HFFc6 (cell line): ENCODE measurements at regions not wholly inside any gene's neighbourhood (a gene's known extent, or its start where the extent isn't known, plus 50 kb on each side); places are given as distances from the start of the nearest gene placed in this dataset.

Source experiments
- DNase-seq: peaks from one replicate; pipeline ENCODE4 v3.0.0-alpha.2; 2018
- H3K27ac Mint-ChIP-seq: 2 replicates; pipeline ENCODE4 v1.8.0; 2020; ENCODE audit warnings: mild to moderate bottlenecking, mixed read lengths
- H3K27me3 Mint-ChIP-seq: 2 replicates; pipeline ENCODE4 v1.8.0; 2021; ENCODE audit warnings: mild to moderate bottlenecking, moderate library complexity, mixed read lengths; ENCODE audit not compliant: insufficient read depth
- H3K36me3 Mint-ChIP-seq: 2 replicates; pipeline ENCODE4 v1.8.0; 2021; ENCODE audit warnings: low read depth, mixed read lengths
- H3K4me1 Mint-ChIP-seq: 2 replicates; pipeline ENCODE4 v1.8.0; 2020; ENCODE audit warnings: low read depth, mixed read lengths
- H3K4me3 Mint-ChIP-seq: 2 replicates; pipeline ENCODE4 v1.8.0; 2020; ENCODE audit warnings: mild to moderate bottlenecking, moderate library complexity, mixed read lengths
- H3K9me3 Mint-ChIP-seq: 2 replicates; pipeline ENCODE4 v1.8.0; 2020; ENCODE audit warnings: mild to moderate bottlenecking, mixed read lengths
- CTCF ChIP-seq: fragments of 200-600 bp; sonication (generic); IDR thresholded peaks from 2 replicates; pipeline ENCODE4 v1.5.0; 2021; ENCODE audit warnings: antibody characterized with exemption, mild to moderate bottlenecking

- Mint-ChIP-seq H3K4me3 (no peak overlapping the region), H3K9me3 (peaks cover 35% of the 10 kb centered on the region), H3K27me3 (no peaks in the 10 kb centered on the region), H3K4me1 (no peaks in the 10 kb centered on the region), H3K27ac (no peak overlapping the region), H3K36me3 (no peaks in the 10 kb centered on the region)
- no peak for TF ChIP-seq CTCF
- no peak for DNase-seq
Observed at GRCh38 chr20:41989935-41990635, 371.9 kb upstream of the CHD6 start.

GRCh38 chr20:41989039-41989679 lies 371.0 kb upstream of the CHD6 start:
- Mint-ChIP-seq H3K4me3 (no peak overlapping the region), H3K27ac (no peak overlapping the region), H3K27me3 (no peaks in the 10 kb centered on the region), H3K36me3 (no peaks in the 10 kb centered on the region), H3K9me3 (peaks cover 39% of the 10 kb centered on the region), H3K4me1 (no peaks in the 10 kb centered on the region)
- no peak for TF ChIP-seq CTCF
- no peak for DNase-seq

GRCh38 chr20:41984031-41984430 lies 365.9 kb upstream of the CHD6 start:
- peaks cover 36% of the 10 kb centered on the region for H3K9me3 Mint-ChIP-seq
- DNase-seq = no peak
- H3K4me3 Mint-ChIP-seq = no peak overlapping the region
- H3K27me3 Mint-ChIP-seq = no peaks in the 10 kb centered on the region
- H3K4me1 Mint-ChIP-seq = no peaks in the 10 kb centered on the region
- no peak for TF ChIP-seq CTCF
- H3K27ac Mint-ChIP-seq = no peak overlapping the region
- H3K36me3 Mint-ChIP-seq = no peaks in the 10 kb centered on the region

GRCh38 chr20:41983159-41983558 lies 365.0 kb upstream of the CHD6 start:
- Mint-ChIP-seq H3K27me3 (no peaks in the 10 kb centered on the region), H3K4me1 (no peaks in the 10 kb centered on the region), H3K27ac (no peak overlapping the region), H3K36me3 (no peaks in the 10 kb centered on the region), H3K4me3 (no peak overlapping the region), H3K9me3 (peaks cover 36% of the 10 kb centered on the region)
- DNase-seq = no peak
- TF ChIP-seq CTCF = no peak

- Mint-ChIP-seq H3K27ac (no peak overlapping the region), H3K4me3 (no peak overlapping the region)
- TF ChIP-seq CTCF = no peak
Observed at GRCh38 chr20:41981746-41982145, 363.6 kb upstream of the CHD6 start.

More at GRCh38 chr20:41981746-41982145, 363.6 kb upstream of the CHD6 start:
- Mint-ChIP-seq H3K4me1 (no peaks in the 10 kb centered on the region), H3K27me3 (no peaks in the 10 kb centered on the region), H3K36me3 (no peaks in the 10 kb centered on the region), H3K9me3 (peaks cover 43% of the 10 kb centered on the region)
- no peak for DNase-seq
